ENCODE measurements at regions not wholly inside any gene's neighbourhood (a gene's known extent, or its start where the extent isn't known, plus 50 kb on each side); places are given as distances from the start of the nearest gene placed in this dataset.

DNA sequence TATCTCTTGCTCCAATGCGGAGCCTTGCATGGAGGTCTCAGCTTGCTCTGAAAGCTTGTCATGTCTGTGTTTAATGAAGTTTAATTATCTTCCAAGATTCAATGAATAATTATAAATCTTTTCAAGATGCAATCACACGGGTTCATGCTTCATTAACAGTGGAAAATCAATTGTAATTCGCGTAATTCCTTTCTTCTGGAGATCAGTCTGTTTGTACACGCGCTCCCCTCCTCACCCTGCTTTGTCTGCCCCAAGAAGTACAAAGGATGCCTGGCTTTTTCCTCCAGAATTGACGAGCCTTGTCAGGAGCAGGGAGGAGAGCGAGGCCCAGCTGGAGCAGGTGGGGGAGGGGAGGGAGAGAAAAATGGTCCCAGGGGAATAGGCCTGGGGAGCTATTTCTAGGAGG lies 65.0 kb upstream of the DISP3 start:
- no peaks in the 10 kb centered on the region for H3K36me3 ChIP-seq (ENCODE audit: insufficient read depth, low read length)
- no peaks in the 10 kb centered on the region for H3K9me3 ChIP-seq (ENCODE audit: control insufficient read depth, insufficient read depth, low read length)
- no peak overlapping the region for H3K9ac ChIP-seq (ENCODE audit: low read depth, low read length)
- no peaks in the 10 kb centered on the region; the same call in 1 of the 2 replicates for H3K4me1 ChIP-seq (ENCODE audit: insufficient read depth, low read length)

DNA sequence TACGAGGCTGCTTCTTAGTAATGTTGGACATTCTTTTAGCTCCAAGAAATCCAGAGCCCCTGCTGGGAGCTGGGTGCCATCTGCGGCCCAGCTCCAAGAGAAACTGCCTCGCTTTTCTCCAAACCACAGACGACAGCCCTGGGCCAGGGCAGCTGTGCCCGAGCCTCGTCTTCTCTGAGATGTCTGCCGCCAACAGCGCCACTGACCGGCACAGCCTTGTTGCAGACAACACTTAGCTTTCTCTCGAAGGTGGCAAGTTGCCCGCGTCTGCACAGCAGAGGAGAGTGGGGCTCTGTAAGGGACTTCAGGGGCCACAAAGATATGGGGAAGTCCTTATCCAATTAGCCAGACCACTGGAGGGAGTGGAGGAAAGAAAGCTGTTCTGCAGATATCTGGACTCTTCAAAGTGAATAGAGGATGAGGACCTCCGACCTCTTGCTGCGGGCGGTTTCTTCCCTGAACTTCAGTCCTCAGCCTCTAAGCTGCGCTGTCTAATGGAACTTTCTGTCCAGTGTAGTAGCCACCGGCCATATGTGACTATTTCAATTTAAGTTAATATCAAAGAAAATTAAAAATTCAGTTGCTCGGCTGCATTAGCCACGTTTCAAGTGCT lies 63.9 kb upstream of the DISP3 start:
- Histone ChIP-seq H3K9me3 (ENCODE audit: control insufficient read depth, insufficient read depth, low read length) (no peaks in the 10 kb centered on the region), H3K36me3 (ENCODE audit: insufficient read depth, low read length) (no peaks in the 10 kb centered on the region), H3K9ac (ENCODE audit: low read depth, low read length) (no peak overlapping the region), H3K4me1 (ENCODE audit: insufficient read depth, low read length) (no peaks in the 10 kb centered on the region; the same call in 1 of the 2 replicates)

DNA sequence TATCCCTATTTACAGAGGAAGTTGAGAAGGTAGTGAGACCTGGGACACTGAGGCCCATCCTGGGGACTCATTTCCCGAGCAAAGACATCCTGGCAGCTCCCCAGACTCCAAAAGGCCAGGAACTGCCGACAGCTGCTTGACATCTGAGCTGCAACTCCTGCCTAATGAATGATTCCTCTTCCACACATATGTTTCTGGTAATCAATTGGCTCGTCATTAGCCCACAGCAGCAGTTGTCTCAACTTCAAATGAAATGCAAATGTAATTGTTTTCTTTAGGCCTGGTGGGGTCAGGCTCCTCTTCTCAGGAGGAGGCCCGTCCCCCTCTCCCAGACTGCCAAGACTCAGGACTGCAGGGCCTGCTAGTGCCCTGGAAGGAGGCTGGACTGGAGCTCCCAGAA lies 61.8 kb upstream of the DISP3 start:
- no peaks in the 10 kb centered on the region for H3K9me3 ChIP-seq (ENCODE audit: control insufficient read depth, insufficient read depth, low read length)
- no peak overlapping the region for H3K9ac ChIP-seq (ENCODE audit: low read depth, low read length)
- H3K4me1 ChIP-seq (ENCODE audit: insufficient read depth, low read length) = no peaks in the 10 kb centered on the region; the same call in 1 of the 2 replicates

DNA sequence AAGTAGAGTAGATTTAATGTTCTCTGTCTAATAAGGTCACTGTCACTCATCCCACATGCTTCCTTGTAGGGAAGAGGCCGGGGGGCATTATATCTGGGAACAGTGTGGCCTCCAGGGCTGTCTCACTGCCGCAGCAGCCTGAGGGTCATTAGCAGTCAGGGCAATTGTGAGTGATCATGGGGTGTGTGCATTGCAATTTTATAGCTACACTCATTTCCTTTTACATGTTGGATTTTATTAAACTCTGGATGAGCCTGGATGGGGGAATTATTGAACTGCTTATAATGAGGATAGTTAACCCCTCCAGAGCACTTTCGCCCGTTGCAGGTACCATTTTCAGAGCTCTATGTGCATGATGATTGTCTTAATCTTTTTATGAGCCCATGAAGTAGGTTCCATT lies 60.9 kb upstream of the DISP3 start:
- H3K9ac ChIP-seq (ENCODE audit: low read depth, low read length) = no peak overlapping the region
- H3K36me3 ChIP-seq (ENCODE audit: insufficient read depth, low read length) = no peaks in the 10 kb centered on the region
- H3K9me3 ChIP-seq (ENCODE audit: control insufficient read depth, insufficient read depth, low read length) = no peaks in the 10 kb centered on the region
- H3K4me1 ChIP-seq (ENCODE audit: insufficient read depth, low read length) = no peaks in the 10 kb centered on the region; the same call in 1 of the 2 replicates

More for the DNA sequence above, 61.8 kb upstream of the DISP3 start:
- H3K36me3 ChIP-seq (ENCODE audit: insufficient read depth, low read length) = no peaks in the 10 kb centered on the region

DNA sequence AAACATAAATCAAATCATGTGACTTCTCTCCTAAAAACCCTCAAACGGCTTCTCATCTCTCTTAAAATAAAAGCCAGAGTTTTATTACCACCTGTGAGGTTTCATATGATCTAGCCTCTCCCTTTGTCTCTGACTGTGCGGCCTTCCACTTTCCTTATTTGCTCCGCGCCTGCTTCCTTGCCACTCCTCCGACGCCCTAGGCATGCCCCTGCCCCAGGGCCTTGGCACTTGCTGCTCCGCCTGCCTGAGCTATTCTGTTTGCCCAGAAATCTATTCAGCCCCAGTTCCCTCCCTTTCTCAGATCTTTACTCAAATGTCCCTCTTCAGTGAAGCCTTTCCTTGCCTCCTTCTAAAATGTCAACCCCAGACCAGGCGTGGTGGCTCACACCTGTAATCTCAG lies 57.5 kb upstream of the DISP3 start:
- Histone ChIP-seq H3K9ac (ENCODE audit: low read depth, low read length) (no peak overlapping the region), H3K4me1 (ENCODE audit: insufficient read depth, low read length) (no peaks in the 10 kb centered on the region; the same call in 1 of the 2 replicates), H3K36me3 (ENCODE audit: insufficient read depth, low read length) (no peaks in the 10 kb centered on the region), H3K9me3 (ENCODE audit: control insufficient read depth, insufficient read depth, low read length) (no peaks in the 10 kb centered on the region)

DNA sequence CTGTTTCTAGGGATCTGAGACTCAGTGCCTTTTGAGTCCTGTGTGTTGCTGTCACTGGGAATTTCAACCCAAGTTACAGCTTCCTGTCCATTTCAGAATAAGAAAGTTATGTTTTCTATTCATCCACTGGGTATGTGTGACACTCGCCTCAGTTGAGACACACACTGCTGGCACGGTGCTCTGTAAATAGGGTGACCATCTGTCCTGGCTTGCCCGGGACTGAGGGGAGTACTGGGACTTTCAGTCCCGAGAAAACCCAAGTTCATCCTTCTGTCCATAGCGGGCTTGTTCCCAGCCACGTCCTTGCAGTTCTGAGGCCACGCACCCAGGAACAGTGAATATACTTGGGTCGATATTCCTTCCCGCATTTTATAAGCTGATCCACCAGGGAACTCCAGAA lies 56.3 kb upstream of the DISP3 start:
- no peaks in the 10 kb centered on the region for H3K9me3 ChIP-seq (ENCODE audit: control insufficient read depth, insufficient read depth, low read length)
- H3K36me3 ChIP-seq (ENCODE audit: insufficient read depth, low read length) = no peaks in the 10 kb centered on the region
- H3K4me1 ChIP-seq (ENCODE audit: insufficient read depth, low read length) = no peaks in the 10 kb centered on the region
- H3K9ac ChIP-seq (ENCODE audit: low read depth, low read length) = no peak overlapping the region

DNA sequence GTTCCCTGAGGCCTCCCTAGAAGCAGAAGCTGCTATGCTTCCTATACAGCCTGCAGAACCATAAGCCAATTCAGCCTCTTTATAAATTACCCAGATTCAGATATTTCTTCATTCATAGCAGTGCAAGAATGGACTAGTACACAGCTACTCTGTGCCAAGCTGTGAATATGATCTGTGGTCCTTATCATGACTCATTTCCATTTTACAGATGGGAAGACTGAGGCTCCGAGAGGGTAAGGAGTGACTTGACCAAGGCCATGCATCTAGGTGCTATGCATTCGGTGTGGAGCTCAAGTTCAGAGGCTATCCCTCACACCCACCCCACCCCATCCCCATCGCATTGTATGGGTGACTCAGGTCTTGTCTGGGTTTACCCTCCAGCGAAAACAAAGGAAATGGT lies 52.3 kb upstream of the DISP3 start:
- Histone ChIP-seq H3K36me3 (ENCODE audit: insufficient read depth, low read length) (no peaks in the 10 kb centered on the region), H3K9ac (ENCODE audit: low read depth, low read length) (no peak overlapping the region), H3K9me3 (ENCODE audit: control insufficient read depth, insufficient read depth, low read length) (no peaks in the 10 kb centered on the region), H3K4me1 (ENCODE audit: insufficient read depth, low read length) (no peaks in the 10 kb centered on the region)

DNA sequence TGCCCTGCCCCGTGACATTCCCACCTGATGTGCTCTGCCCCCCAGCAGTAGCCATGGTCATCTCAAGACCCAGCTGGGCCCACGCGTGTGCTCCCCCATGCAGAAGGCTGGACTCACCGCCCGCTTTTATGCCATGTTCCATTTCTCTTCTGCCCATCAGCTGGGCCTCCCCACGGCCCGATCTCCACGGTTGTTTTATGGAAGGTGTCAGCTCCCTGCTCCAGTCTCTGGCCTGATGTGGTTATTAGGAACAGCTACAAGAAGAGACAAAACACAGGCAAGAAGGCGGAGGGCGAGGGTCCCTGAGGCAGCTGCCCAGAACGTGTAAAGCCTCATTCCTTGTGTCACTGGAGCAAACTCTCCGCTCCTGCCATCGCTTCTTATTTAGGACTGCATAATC lies 50.2 kb upstream of the DISP3 start:
- Histone ChIP-seq H3K4me1 (ENCODE audit: insufficient read depth, low read length) (no peaks in the 10 kb centered on the region), H3K36me3 (ENCODE audit: insufficient read depth, low read length) (no peaks in the 10 kb centered on the region), H3K9ac (ENCODE audit: low read depth, low read length) (no peak overlapping the region), H3K9me3 (ENCODE audit: control insufficient read depth, insufficient read depth, low read length) (no peaks in the 10 kb centered on the region)
